ENCODE measurements at regions not wholly inside any gene's neighbourhood (a gene's known extent, or its start where the extent isn't known, plus 50 kb on each side); places are given as distances from the start of the nearest gene placed in this dataset.
A peak's percentile ranks its signal among the peaks of the same experiment; 100 is the strongest.

- Histone ChIP-seq H3K27ac (ENCODE audit: low read depth in 1 of 2, low read length in 1 of 2) (no peak overlapping the region), H3K9me3 (ENCODE audit: control insufficient read depth in 4 of 4, insufficient read depth in 3 of 4, low read length in 3 of 4) (no peaks in the 10 kb centered on the region), H3K4me3 (no peak overlapping the region), H3K9ac (ENCODE audit: insufficient read depth in 1 of 2, low read length in 2 of 2) (no peak overlapping the region), H3K27me3 (ENCODE audit: control insufficient read depth in 3 of 3, insufficient read depth in 3 of 3, low read length in 2 of 3) (no peaks in the 10 kb centered on the region), H3K4me1 (ENCODE audit: control insufficient read depth in 5 of 5, insufficient read depth in 5 of 5, low read length in 5 of 5) (peaks cover 0 to 14% (median 0%) of the 10 kb centered on the region in 5 donors), H3K36me3 (ENCODE audit: control insufficient read depth in 4 of 4, insufficient read depth in 4 of 4, low read length in 4 of 4) (no peaks in the 10 kb centered on the region)
- DNase-seq (peak in 1 of 3 donors; percentile 14), ATAC-seq (ENCODE audit: insufficient read depth, low FRiP score) (peak; percentile 58)
- 45 to 57% methylated on average over 3 of the region's 3 CpGs for WGBS, 2 donors
- TF ChIP-seq CTCF (IDR thresholded peaks at IDR 0.05; ENCODE audit: control extremely low read depth, extremely low read depth): no peak
Measured at GRCh38 chr7:85593355-85593754, 406.5 kb upstream of the SEMA3D start.

- no peak for ATAC-seq (ENCODE audit: insufficient read depth, low FRiP score)
- no peaks in the 10 kb centered on the region for H3K27me3 ChIP-seq (ENCODE audit: control insufficient read depth in 3 of 3, insufficient read depth in 3 of 3, low read length in 2 of 3)
- DNase-seq: no peak
- no peak overlapping the region for H3K9ac ChIP-seq (ENCODE audit: insufficient read depth in 1 of 2, low read length in 2 of 2)
- H3K36me3 ChIP-seq (ENCODE audit: control insufficient read depth in 4 of 4, insufficient read depth in 4 of 4, low read length in 4 of 4): no peaks in the 10 kb centered on the region
- H3K4me3 ChIP-seq: no peak overlapping the region
- no peak overlapping the region for H3K27ac ChIP-seq (ENCODE audit: low read depth in 1 of 2, low read length in 1 of 2)
- TF ChIP-seq CTCF (IDR thresholded peaks at IDR 0.05; ENCODE audit: control extremely low read depth, extremely low read depth): no peak
- no peaks in the 10 kb centered on the region for H3K9me3 ChIP-seq (ENCODE audit: control insufficient read depth in 4 of 4, insufficient read depth in 3 of 4, low read length in 3 of 4)
- no peaks in the 10 kb centered on the region for H3K4me1 ChIP-seq (ENCODE audit: control insufficient read depth in 5 of 5, insufficient read depth in 5 of 5, low read length in 5 of 5)
Measured at GRCh38 chr7:85587785-85588184, 400.9 kb upstream of the SEMA3D start.

GRCh38 chr7:85586091-85586490 is 399.2 kb upstream of the SEMA3D start:
- Histone ChIP-seq H3K9me3 (ENCODE audit: control insufficient read depth in 4 of 4, insufficient read depth in 3 of 4, low read length in 3 of 4) (no peaks in the 10 kb centered on the region), H3K36me3 (ENCODE audit: control insufficient read depth in 4 of 4, insufficient read depth in 4 of 4, low read length in 4 of 4) (no peaks in the 10 kb centered on the region), H3K27me3 (ENCODE audit: control insufficient read depth in 3 of 3, insufficient read depth in 3 of 3, low read length in 2 of 3) (no peaks in the 10 kb centered on the region), H3K9ac (ENCODE audit: insufficient read depth in 1 of 2, low read length in 2 of 2) (no peak overlapping the region), H3K27ac (ENCODE audit: low read depth in 1 of 2, low read length in 1 of 2) (no peak overlapping the region), H3K4me3 (no peak overlapping the region), H3K4me1 (ENCODE audit: control insufficient read depth in 5 of 5, insufficient read depth in 5 of 5, low read length in 5 of 5) (no peaks in the 10 kb centered on the region)
- peak in 2 of 3 donors; percentile 78 to 80 for DNase-seq
- TF ChIP-seq CTCF (IDR thresholded peaks at IDR 0.05; ENCODE audit: control extremely low read depth, extremely low read depth): no peak
- no peak for ATAC-seq (ENCODE audit: insufficient read depth, low FRiP score)
- WGBS, 2 donors: 46 to 51% methylated on average over 3 of the region's 3 CpGs
